CD4-positive, alpha-beta T cell (primary cell): ENCODE measurements at regions not wholly inside any gene's neighbourhood (a gene's known extent, or its start where the extent isn't known, plus 50 kb on each side); places are given as distances from the start of the nearest gene placed in this dataset.

ENCODE experiments used
- ATAC-seq: fragments of 200-7000 bp; cut with Tn5 transposase; one replicate; pipeline ENCODE4 v1.10.0; 2022; ENCODE audit warnings: mild to moderate bottlenecking; ENCODE audit not compliant: poor library complexity
- CTCF ChIA-PET: fragments of 350-600 bp; sonication (Branson Sonifier 250); formaldehyde crosslinking; loops from one replicate; lab custom pipeline; 2021; ENCODE audit warnings: antibody characterized with exemption, inconsistent platforms; lab: Charles Lee
- POLR2A ChIA-PET: fragments of 350-600 bp; sonication (Branson Sonifier 250); formaldehyde crosslinking; loops from one replicate; lab custom pipeline; 2021; ENCODE audit warnings: antibody characterized with exemption, inconsistent platforms; lab: Charles Lee
- DNase-seq, 14 experiments: peaks; one replicate each; pipeline ENCODE4 v3.0.0-alpha.2; 2013 to 2020; ENCODE audit warnings: mixed read lengths in 2 of 14
- H3K27ac ChIP-seq, 2 donors: one replicate each; pipeline versions ENCODE4 v1.5.1 to v1.7.0; 2013; ENCODE audit warnings: low read length in 2 of 2, low read depth in 1 of 2, mild to moderate bottlenecking in 1 of 2
- H3K27me3 ChIP-seq, 2 experiments: 1 replicate in 1 of 2; 2 replicates in 1 of 2; pipeline versions ENCODE4 v1.6.1 to v1.7.0; 2013; ENCODE audit warnings: low read length in 2 of 2, control low read depth in 1 of 2, mild to moderate bottlenecking in 1 of 2, moderate library complexity in 1 of 2; ENCODE audit not compliant: insufficient read depth in 2 of 2, control insufficient read depth in 1 of 2
- H3K36me3 ChIP-seq: one replicate; pipeline ENCODE4 v1.6.1; 2013; ENCODE audit warnings: low read length, control low read depth; ENCODE audit not compliant: insufficient read depth
- H3K4me1 ChIP-seq: one replicate; pipeline ENCODE4 v1.6.1; 2013; ENCODE audit warnings: low read length, control low read depth; ENCODE audit not compliant: insufficient read depth
- H3K4me3 ChIP-seq: one replicate; pipeline ENCODE4 v1.5.1; 2013; ENCODE audit warnings: mild to moderate bottlenecking, low read length, moderate library complexity
- H3K9me3 ChIP-seq, 2 experiments: 1 replicate in 1 of 2; 2 replicates in 1 of 2; pipeline versions ENCODE4 v1.6.1 to v1.7.0; 2013; ENCODE audit warnings: low read length in 2 of 2, mild to moderate bottlenecking in 2 of 2, control low read depth in 1 of 2, moderate library complexity in 1 of 2; ENCODE audit not compliant: control insufficient read depth in 1 of 2, insufficient read depth in 1 of 2
- H3K27ac Mint-ChIP-seq: one replicate; pipeline ENCODE4 v1.8.0; 2020; ENCODE audit warnings: mixed read lengths
- H3K27me3 Mint-ChIP-seq: one replicate; pipeline ENCODE4 v1.8.0; 2021; ENCODE audit warnings: mixed read lengths
- H3K36me3 Mint-ChIP-seq: one replicate; pipeline ENCODE4 v1.8.0; 2021; ENCODE audit warnings: low read depth, mixed read lengths
- H3K4me1 Mint-ChIP-seq: one replicate; pipeline ENCODE4 v1.8.0; 2021; ENCODE audit warnings: low read depth, mixed read lengths
- H3K4me3 Mint-ChIP-seq: one replicate; pipeline ENCODE4 v1.8.0; 2020; ENCODE audit warnings: mild to moderate bottlenecking, mixed read lengths
- H3K9me3 Mint-ChIP-seq: one replicate; pipeline ENCODE4 v1.8.0; 2020; ENCODE audit warnings: mixed read lengths
- intact Hi-C, 2 experiments: fragments of 100-400 bp; cut with DNase I in 1 of 2; cut with micrococcal nuclease in 1 of 2; formaldehyde crosslinking; loops; one replicate each; pipeline versions ENCODE4 v1.15.1 to v1.9.0; 2023 to 2025; cut with DNase I, micrococcal nuclease
- TF ChIP-seq, protein P1 (sequence below): fragments of 200-600 bp; IDR thresholded peaks from one replicate; pipeline ENCODE4 v1.8.0; 2022; ENCODE audit warnings: antibody characterized with exemption, mild to moderate bottlenecking

DNA sequence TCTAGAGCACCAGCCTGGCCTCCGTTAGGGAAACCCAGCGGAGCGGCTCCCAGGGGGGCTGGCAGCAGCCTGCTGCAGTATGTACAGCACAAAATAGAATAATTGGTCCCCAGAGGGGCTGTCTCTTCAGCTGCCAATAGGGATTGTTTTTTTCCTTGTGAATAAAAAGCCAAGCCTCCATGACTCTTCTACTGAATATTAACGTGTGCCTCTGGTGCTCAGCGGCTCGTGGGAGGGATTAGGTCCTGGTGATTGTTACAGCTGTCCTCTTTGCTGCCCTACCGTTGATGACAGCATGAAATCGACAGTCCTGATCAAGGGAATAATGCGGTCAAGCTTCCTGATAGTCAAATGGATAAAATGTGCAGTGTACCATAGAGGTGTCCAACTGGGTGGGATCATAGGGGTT is 190.7 kb upstream of the RUNX1 start:
- intact Hi-C loops = loop anchor here in 1 of 2 experiments (10.0 kb wide), 1 partner anchor 355 kb away; no protein-coding TSS in a partner anchor

DNA sequence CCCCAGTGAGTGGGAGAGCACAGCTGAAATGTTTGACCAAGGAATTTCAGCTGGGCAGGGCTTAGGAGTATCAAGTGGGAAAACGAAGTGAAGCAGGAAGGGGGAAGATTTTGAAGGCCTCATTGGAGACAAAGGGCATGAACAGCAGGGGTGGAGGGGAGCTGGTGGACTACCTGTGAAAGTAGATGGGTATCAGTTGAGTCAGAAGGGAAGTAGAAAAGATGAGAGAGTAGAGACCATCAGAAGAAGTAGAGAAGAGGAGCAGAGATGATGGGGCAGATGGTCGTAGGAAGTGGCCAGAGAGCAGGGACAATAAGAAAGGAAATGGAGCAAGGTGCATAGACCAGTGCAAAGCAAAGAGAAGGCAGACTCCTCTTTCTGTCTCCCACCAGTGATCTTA is 189.0 kb upstream of the RUNX1 start:
- H3K9me3 ChIP-seq = peaks cover 0 to 5% of the 10 kb centered on the region in 2 experiments
- H3K4me3 ChIP-seq = no peak overlapping the region
- no peaks in the 10 kb centered on the region for H3K36me3 ChIP-seq
- no peak overlapping the region for H3K4me3 Mint-ChIP-seq
- no peak overlapping the region for H3K27ac ChIP-seq
- peak overlapping the region; percentile 45 for H3K27ac Mint-ChIP-seq
- DNase-seq (no peak), ATAC-seq (no peak)
- peaks cover 9% of the 10 kb centered on the region for H3K4me1 ChIP-seq
- ChIA-PET CTCF (no interaction called here), POLR2A (interaction anchor here (0.9 kb wide), 1 partner anchor 11 kb away, joined by 3 read pairs; no protein-coding TSS in a partner anchor)
- peaks cover 5% of the 10 kb centered on the region for H3K9me3 Mint-ChIP-seq
- no peaks in the 10 kb centered on the region for H3K27me3 Mint-ChIP-seq
- intact Hi-C loops = loop anchor here in 1 of 2 experiments (10.0 kb wide), 1 partner anchor 353 kb away; no protein-coding TSS in a partner anchor
- no peaks in the 10 kb centered on the region for H3K27me3 ChIP-seq
- peaks cover 5% of the 10 kb centered on the region for H3K36me3 Mint-ChIP-seq
- H3K4me1 Mint-ChIP-seq = peaks cover 33% of the 10 kb centered on the region
- TF ChIP-seq, protein P1, sequence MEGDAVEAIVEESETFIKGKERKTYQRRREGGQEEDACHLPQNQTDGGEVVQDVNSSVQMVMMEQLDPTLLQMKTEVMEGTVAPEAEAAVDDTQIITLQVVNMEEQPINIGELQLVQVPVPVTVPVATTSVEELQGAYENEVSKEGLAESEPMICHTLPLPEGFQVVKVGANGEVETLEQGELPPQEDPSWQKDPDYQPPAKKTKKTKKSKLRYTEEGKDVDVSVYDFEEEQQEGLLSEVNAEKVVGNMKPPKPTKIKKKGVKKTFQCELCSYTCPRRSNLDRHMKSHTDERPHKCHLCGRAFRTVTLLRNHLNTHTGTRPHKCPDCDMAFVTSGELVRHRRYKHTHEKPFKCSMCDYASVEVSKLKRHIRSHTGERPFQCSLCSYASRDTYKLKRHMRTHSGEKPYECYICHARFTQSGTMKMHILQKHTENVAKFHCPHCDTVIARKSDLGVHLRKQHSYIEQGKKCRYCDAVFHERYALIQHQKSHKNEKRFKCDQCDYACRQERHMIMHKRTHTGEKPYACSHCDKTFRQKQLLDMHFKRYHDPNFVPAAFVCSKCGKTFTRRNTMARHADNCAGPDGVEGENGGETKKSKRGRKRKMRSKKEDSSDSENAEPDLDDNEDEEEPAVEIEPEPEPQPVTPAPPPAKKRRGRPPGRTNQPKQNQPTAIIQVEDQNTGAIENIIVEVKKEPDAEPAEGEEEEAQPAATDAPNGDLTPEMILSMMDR = no peak

More for the DNA sequence above, 190.7 kb upstream of the RUNX1 start:
- Mint-ChIP-seq H3K9me3 (peaks cover 5% of the 10 kb centered on the region), H3K4me1 (peaks cover 29% of the 10 kb centered on the region), H3K4me3 (no peak overlapping the region), H3K36me3 (peaks cover 5% of the 10 kb centered on the region), H3K27me3 (no peaks in the 10 kb centered on the region), H3K27ac (no peak overlapping the region)
- Histone ChIP-seq H3K27me3 (no peaks in the 10 kb centered on the region), H3K9me3 (peaks cover 0 to 5% of the 10 kb centered on the region in 2 experiments), H3K27ac (no peak overlapping the region), H3K36me3 (no peaks in the 10 kb centered on the region), H3K4me3 (no peak overlapping the region), H3K4me1 (peaks cover 9% of the 10 kb centered on the region)
- ATAC-seq = no peak
- TF ChIP-seq, protein P1 = no peak
- CTCF ChIA-PET = interaction anchor here (0.5 kb wide), 1 partner anchor 1662 kb away, joined by 3 read pairs; no protein-coding TSS in a partner anchor
- DNase-seq = no peak
- POLR2A ChIA-PET = no interaction called here

DNA sequence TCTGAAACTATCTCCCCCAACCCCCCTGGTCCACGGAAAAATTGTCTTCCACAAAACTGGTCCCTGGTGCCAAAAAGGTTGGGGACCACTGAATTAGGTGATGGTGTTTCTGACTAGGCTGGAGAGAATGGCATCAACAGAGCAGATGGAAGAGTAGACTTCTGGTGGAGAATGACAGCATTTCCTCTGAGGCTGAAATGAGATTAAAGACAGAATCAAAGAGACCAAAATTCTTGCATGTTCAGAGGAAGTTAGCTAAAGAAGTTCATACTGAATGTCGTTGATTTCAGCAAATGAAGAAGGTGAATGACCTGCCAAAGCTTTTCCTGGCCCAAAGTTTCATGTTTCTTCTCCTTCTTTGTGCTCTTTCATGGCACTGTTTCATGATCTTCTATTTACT is 188.2 kb upstream of the RUNX1 start:
- H3K27ac Mint-ChIP-seq = peak overlapping the region; percentile 45
- Histone ChIP-seq H3K4me3 (no peak overlapping the region), H3K36me3 (no peaks in the 10 kb centered on the region), H3K27ac (no peak overlapping the region), H3K27me3 (no peaks in the 10 kb centered on the region), H3K4me1 (peaks cover 9% of the 10 kb centered on the region), H3K9me3 (peaks cover 0 to 5% of the 10 kb centered on the region in 2 experiments)
- no peaks in the 10 kb centered on the region for H3K27me3 Mint-ChIP-seq
- ATAC-seq (peak; percentile 72), DNase-seq (peak in 3 of 14 experiments; percentile 13 to 16 (median 13))
- H3K4me3 Mint-ChIP-seq = peak overlapping the region; percentile 14
- peaks cover 5% of the 10 kb centered on the region for H3K36me3 Mint-ChIP-seq
- intact Hi-C loops = loop anchor here in 1 of 2 experiments (10.0 kb wide), 1 partner anchor 352 kb away; no protein-coding TSS in a partner anchor
- POLR2A ChIA-PET = interaction anchor here (0.8 to 0.9 kb wide), 2 partner anchors 10 to 194 kb away, joined by 3 read pairs; no protein-coding TSS in a partner anchor
- H3K9me3 Mint-ChIP-seq = peaks cover 5% of the 10 kb centered on the region
- CTCF ChIA-PET = no interaction called here
- H3K4me1 Mint-ChIP-seq = peaks cover 33% of the 10 kb centered on the region
- TF ChIP-seq, protein P1 = no peak
